Activated CD8-positive, alpha-beta T cell treated with anti-CD3 and anti-CD28 coated beads for 36 hours (primary cell): ENCODE measurements at regions not wholly inside any gene's neighbourhood (a gene's known extent, or its start where the extent isn't known, plus 50 kb on each side); places are given as distances from the start of the nearest gene placed in this dataset.
"Not testable (repeated sequence)": the region's sequence is repeated elsewhere in the genome, so short reads cannot be mapped to it uniquely, and the experiment has no call there.

Experiments
- ATAC-seq: fragments of 200-7000 bp; cut with Tn5 transposase; one replicate; pipeline ENCODE4 v1.10.0; 2021; ENCODE audit warnings: mild to moderate bottlenecking, moderate library complexity
- CTCF ChIA-PET: fragments of 350-600 bp; sonication (Branson Sonifier 250); formaldehyde crosslinking; loops from one replicate; lab custom pipeline; 2021; ENCODE audit warnings: antibody characterized with exemption; lab: Charles Lee
- POLR2A ChIA-PET: fragments of 350-600 bp; sonication (Branson Sonifier 250); formaldehyde crosslinking; loops from one replicate; lab custom pipeline; 2021; ENCODE audit warnings: antibody characterized with exemption; lab: Charles Lee
- DNase-seq: peaks from one replicate; pipeline ENCODE4 v3.0.0-alpha.2; 2020
- H3K27ac Mint-ChIP-seq: one replicate; pipeline ENCODE4 v1.8.0; 2021; ENCODE audit warnings: mild to moderate bottlenecking, mixed read lengths
- H3K27me3 Mint-ChIP-seq: one replicate; pipeline ENCODE4 v1.8.0; 2021; ENCODE audit warnings: mixed read lengths
- H3K36me3 Mint-ChIP-seq: one replicate; pipeline ENCODE4 v1.8.0; 2021; ENCODE audit warnings: low read depth, mixed read lengths
- H3K4me1 Mint-ChIP-seq: one replicate; pipeline ENCODE4 v1.8.0; 2021; ENCODE audit warnings: low read depth, mixed read lengths
- H3K4me3 Mint-ChIP-seq: one replicate; pipeline ENCODE4 v1.8.0; 2021; ENCODE audit warnings: mild to moderate bottlenecking, moderate library complexity, mixed read lengths
- H3K9me3 Mint-ChIP-seq: one replicate; pipeline ENCODE4 v1.8.0; 2021; ENCODE audit warnings: mixed read lengths
- CTCF ChIP-seq: fragments of 200-600 bp; IDR thresholded peaks from one replicate; pipeline ENCODE4 v1.8.0; 2022; ENCODE audit warnings: antibody characterized with exemption, mild to moderate bottlenecking
- intact Hi-C: fragments of 100-400 bp; cut with micrococcal nuclease; formaldehyde crosslinking; loops from one replicate; pipeline ENCODE4 v1.10.0; 2022

- intact Hi-C loops, H3K9me3 Mint-ChIP-seq, H3K36me3 Mint-ChIP-seq, H3K4me1 Mint-ChIP-seq, ATAC-seq, POLR2A ChIA-PET, H3K27ac Mint-ChIP-seq, H3K27me3 Mint-ChIP-seq, CTCF ChIA-PET, DNase-seq, H3K4me3 Mint-ChIP-seq: not testable (repeated sequence)
Measured at GRCh38 chr10:35263827-35264226, 72.5 kb upstream of the CCNY start.

- H3K27ac Mint-ChIP-seq, intact Hi-C loops, H3K36me3 Mint-ChIP-seq, CTCF ChIA-PET, H3K27me3 Mint-ChIP-seq, DNase-seq, H3K4me3 Mint-ChIP-seq, H3K9me3 Mint-ChIP-seq, ATAC-seq, H3K4me1 Mint-ChIP-seq, POLR2A ChIA-PET: not testable (repeated sequence)
Measured at GRCh38 chr10:35264636-35265035, 71.7 kb upstream of the CCNY start.

- no peak for TF ChIP-seq CTCF
- CTCF ChIA-PET: no interaction called here
- ATAC-seq (no peak), DNase-seq (no peak)
- no peaks in the 10 kb centered on the region for H3K36me3 Mint-ChIP-seq
- intact Hi-C loops: no loop called here
- H3K4me1 Mint-ChIP-seq: peaks cover 8% of the 10 kb centered on the region
- H3K27me3 Mint-ChIP-seq: peaks cover 2% of the 10 kb centered on the region
- H3K27ac Mint-ChIP-seq: no peak overlapping the region
- POLR2A ChIA-PET: no interaction called here
- H3K9me3 Mint-ChIP-seq: peaks cover 3% of the 10 kb centered on the region
- no peak overlapping the region for H3K4me3 Mint-ChIP-seq
Measured at GRCh38 chr10:35265435-35265834, 70.9 kb upstream of the CCNY start.

GRCh38 chr10:35268323-35268722 lies 68.0 kb upstream of the CCNY start:
- Mint-ChIP-seq H3K4me1 (peaks cover 13% of the 10 kb centered on the region), H3K9me3 (peaks cover 10% of the 10 kb centered on the region), H3K27me3 (peaks cover 7% of the 10 kb centered on the region), H3K27ac (no peak overlapping the region), H3K4me3 (no peak overlapping the region), H3K36me3 (no peaks in the 10 kb centered on the region)
- CTCF ChIA-PET: no interaction called here
- ATAC-seq: no peak
- DNase-seq: no peak
- POLR2A ChIA-PET: no interaction called here
- intact Hi-C loops: no loop called here
- no peak for TF ChIP-seq CTCF

- intact Hi-C loops: no loop called here
- ATAC-seq (no peak), DNase-seq (no peak)
- POLR2A ChIA-PET: no interaction called here
- Mint-ChIP-seq H3K36me3 (no peaks in the 10 kb centered on the region), H3K4me1 (peaks cover 13% of the 10 kb centered on the region), H3K27me3 (peaks cover 7% of the 10 kb centered on the region), H3K4me3 (no peak overlapping the region), H3K9me3 (peaks cover 8% of the 10 kb centered on the region), H3K27ac (no peak overlapping the region)
- TF ChIP-seq CTCF: no peak
- CTCF ChIA-PET: no interaction called here
Measured at GRCh38 chr10:35268791-35269257, 67.5 kb upstream of the CCNY start.

GRCh38 chr10:35270100-35270499 lies 66.2 kb upstream of the CCNY start:
- no peaks in the 10 kb centered on the region for H3K36me3 Mint-ChIP-seq
- ATAC-seq (peak; percentile 83), DNase-seq (peak; percentile 8)
- TF ChIP-seq CTCF: no peak
- ChIA-PET CTCF (interaction anchor here (1.4 kb wide), 1 partner anchor 25 kb away, joined by 4 read pairs; no protein-coding TSS in a partner anchor), POLR2A (interaction anchor here (1.0 kb wide), 1 partner anchor 150 kb away, joined by 3 read pairs; no protein-coding TSS in a partner anchor)
- H3K4me1 Mint-ChIP-seq: peaks cover 13% of the 10 kb centered on the region
- intact Hi-C loops: no loop called here
- peaks cover 7% of the 10 kb centered on the region for H3K27me3 Mint-ChIP-seq
- H3K4me3 Mint-ChIP-seq: no peak overlapping the region
- no peak overlapping the region for H3K27ac Mint-ChIP-seq
- H3K9me3 Mint-ChIP-seq: peaks cover 7% of the 10 kb centered on the region
